GM19395 (cell line): ENCODE measurements at regions not wholly inside any gene's neighbourhood (a gene's known extent, or its start where the extent isn't known, plus 50 kb on each side); places are given as distances from the start of the nearest gene placed in this dataset.

Experiments
- ATAC-seq: cut with Tn5 transposase; IDR thresholded peaks from one replicate; pipeline ENCODE4 v1.9.1; 2021; ENCODE audit warnings: mild to moderate bottlenecking, moderate library complexity; ENCODE audit not compliant: unreplicated experiment

- ATAC-seq = no peak
These were observed 373.8 kb downstream of the GJA1 start for GRCh38 chr6:121809211-121809610.

- no peak for ATAC-seq
These were observed 374.9 kb downstream of the GJA1 start for GRCh38 chr6:121810158-121811032.

- no peak for ATAC-seq
These were observed 375.7 kb downstream of the GJA1 start for GRCh38 chr6:121811106-121811505.

- no peak for ATAC-seq
These were observed 380.9 kb downstream of the GJA1 start for GRCh38 chr6:121816361-121816760.

GRCh38 chr6:121816906-121817540 lies 381.6 kb downstream of the GJA1 start:
- no peak for ATAC-seq

- ATAC-seq = no peak
These were observed 388.0 kb downstream of the GJA1 start for GRCh38 chr6:121823437-121823851.

GRCh38 chr6:121826156-121826810 lies 390.8 kb downstream of the GJA1 start:
- ATAC-seq = no peak

- no peak for ATAC-seq
These were observed 392.9 kb downstream of the GJA1 start for GRCh38 chr6:121828146-121828886.

GRCh38 chr6:121830736-121831135 lies 395.3 kb downstream of the GJA1 start:
- ATAC-seq = no peak

GRCh38 chr6:121835662-121836061 lies 400.2 kb downstream of the GJA1 start:
- ATAC-seq = no peak

GRCh38 chr6:121837545-121838229 lies 402.2 kb downstream of the GJA1 start:
- no peak for ATAC-seq

GRCh38 chr6:121838842-121839241 lies 403.4 kb downstream of the GJA1 start:
- no peak for ATAC-seq

GRCh38 chr6:121839896-121840295 lies 404.4 kb downstream of the GJA1 start:
- ATAC-seq = no peak

GRCh38 chr6:121844898-121845297 lies 409.5 kb downstream of the GJA1 start:
- no peak for ATAC-seq

GRCh38 chr6:121847806-121848522 lies 412.5 kb downstream of the GJA1 start:
- no peak for ATAC-seq

GRCh38 chr6:121848523-121849255 lies 413.2 kb downstream of the GJA1 start:
- ATAC-seq = no peak

GRCh38 chr6:121849477-121849876 lies 414.0 kb downstream of the GJA1 start:
- ATAC-seq = peak; percentile 95

- no peak for ATAC-seq
These were observed 415.6 kb downstream of the GJA1 start for GRCh38 chr6:121851056-121851455.

- ATAC-seq = no peak
These were observed 418.2 kb downstream of the GJA1 start for GRCh38 chr6:121853686-121854085.
